Hematopoietic multipotent progenitor cell (in vitro differentiated cells): ENCODE measurements at regions not wholly inside any gene's neighbourhood (a gene's known extent, or its start where the extent isn't known, plus 50 kb on each side); places are given as distances from the start of the nearest gene placed in this dataset.

Source experiments
- DNase-seq, 3 donors: peaks; one replicate each; pipeline ENCODE4 v3.0.0-alpha.2; 2011 to 2015; ENCODE audit warnings: low read depth in 2 of 3, low spot score in 2 of 3

DNA sequence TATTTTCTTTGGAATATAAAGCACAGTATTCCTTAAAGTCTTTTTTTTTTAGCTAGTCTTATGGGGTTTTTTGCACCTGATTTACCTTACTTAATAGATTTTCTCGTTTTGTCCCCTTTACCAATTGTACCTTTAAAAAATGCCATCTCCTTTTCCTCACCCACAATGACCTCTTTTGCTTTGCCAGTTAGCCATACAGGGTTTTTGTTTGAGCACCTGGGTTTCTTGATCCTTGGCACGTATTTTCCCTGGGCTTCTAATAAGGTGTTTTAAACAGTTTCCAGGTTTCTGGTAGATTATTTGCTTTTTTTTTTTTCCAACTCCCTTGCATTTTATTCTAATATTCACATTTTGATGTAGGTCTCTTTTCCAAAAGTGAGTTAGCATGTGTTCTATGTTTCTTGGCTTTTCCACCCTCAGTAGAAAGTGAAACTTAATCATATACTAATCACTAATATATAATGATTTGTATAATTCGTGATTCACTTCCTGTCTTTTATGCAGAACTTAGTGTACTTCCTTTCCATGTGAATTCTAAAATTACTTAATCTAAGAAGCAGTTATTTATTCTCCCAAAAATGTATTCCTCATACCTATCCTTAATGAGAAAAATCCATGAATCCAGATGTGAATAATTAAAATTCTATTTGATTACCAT lies 673.9 kb upstream of the RGMB start:
- no peak for DNase-seq

DNA sequence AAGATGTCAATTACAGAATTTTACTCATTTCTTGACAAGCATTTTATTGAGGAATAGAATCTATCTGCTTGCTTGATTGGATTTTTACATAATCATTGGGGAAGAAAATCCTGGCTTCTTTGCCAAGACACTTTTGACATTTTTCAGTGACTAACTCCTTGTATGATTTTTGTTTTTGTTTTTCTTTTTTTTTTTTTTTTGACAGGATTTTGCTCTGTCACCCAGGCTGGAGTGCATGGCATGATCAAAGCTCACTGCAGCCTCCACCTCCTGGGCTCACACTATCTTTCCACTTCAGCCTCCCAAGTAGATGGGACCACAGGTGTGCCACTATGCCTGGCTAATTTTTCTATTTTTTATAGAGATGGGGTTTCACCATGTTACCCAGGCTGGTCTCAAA lies 672.3 kb upstream of the RGMB start:
- no peak for DNase-seq

DNA sequence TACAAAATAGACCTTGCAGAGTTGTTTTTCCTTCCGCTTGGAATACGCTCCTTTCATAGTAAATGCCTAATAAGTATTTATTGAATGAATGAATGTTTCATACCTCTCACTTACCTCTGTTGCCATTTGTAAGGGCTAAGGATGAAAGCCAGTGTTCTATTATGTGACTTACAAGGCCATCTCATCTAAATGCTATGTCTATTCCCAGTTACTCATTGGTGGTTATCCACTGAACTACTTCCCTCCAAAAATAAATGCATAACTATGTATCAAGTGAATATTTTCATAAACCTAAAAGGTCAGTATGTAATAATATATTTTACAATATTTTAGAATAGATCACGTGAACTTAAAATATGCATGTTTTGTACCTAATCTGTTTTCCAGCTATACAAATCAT lies 670.5 kb upstream of the RGMB start:
- no peak for DNase-seq

DNA sequence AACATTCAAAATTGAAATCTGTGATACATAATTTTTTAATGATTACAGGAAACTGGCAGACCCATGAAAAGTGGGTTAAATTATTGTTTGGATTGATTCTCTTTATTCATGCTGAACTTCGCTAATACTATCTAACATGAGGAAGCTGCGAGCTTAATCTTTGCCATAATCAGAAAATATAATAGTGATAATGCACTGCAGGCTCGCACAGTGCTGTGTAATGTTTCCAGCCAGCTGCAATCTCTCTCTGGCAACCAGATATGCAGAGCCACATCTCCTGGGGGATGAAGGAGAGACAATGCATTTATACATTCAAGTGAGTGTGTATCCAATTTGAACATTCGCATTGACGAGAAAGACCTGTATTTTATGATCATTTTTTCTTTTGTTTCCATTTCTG lies 669.7 kb upstream of the RGMB start:
- DNase-seq = no peak

DNA sequence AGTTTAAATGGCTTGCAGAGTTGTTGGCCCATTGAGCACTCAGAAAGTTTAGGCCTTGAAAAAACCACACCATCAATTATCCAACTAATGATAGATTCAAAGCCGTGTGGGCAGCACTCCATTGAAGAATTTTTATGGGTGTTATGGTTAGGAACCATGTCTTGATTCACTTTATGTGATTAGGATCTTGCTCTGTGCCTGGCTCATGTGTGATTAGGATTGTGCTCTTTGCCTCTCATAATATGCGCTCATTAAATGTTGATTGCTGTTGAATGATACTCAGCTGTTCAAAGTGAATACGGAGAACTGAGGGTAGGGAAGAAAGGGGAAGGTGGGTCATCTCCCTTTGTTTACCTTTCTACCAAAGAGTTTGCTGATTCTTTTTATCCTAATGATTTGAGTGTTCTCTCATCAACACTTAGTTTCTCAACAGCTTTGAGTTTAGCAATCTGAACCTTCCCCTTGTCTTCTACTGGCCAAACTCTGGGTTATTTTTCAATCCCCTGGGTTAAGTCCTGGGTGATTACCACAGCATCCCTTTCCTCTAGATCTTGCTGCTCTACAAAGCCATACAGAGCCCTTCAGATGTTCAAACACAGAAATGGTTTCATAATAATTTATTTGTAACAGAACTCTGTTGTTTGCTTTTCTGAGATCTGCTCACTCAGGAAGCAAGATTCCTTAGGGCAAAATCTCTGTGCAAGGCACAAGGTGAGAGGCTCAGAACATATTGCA lies 668.8 kb upstream of the RGMB start:
- no peak for DNase-seq

DNA sequence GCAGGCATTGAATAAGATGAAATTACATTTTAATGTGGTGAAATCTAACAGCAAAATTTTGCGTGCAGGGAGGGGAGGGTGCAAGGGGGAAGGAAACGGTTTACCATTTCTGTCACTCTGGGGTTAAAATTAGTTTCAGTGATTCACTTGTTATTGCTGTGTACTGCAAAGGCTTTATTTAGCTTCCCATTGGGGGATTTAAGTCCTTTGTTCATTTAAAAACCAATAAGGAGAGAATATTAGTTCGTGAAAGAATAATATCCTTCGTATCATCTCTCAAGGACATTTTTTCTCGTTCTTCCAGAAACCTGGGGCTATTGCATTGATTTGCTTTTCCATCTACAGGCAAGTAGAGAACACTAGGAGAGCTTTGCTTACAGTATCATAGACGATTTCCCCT lies 667.8 kb upstream of the RGMB start:
- no peak for DNase-seq

- DNase-seq = no peak
Observed at GRCh38 chr5:98106116-98107031, 667.1 kb upstream of the RGMB start.

DNA sequence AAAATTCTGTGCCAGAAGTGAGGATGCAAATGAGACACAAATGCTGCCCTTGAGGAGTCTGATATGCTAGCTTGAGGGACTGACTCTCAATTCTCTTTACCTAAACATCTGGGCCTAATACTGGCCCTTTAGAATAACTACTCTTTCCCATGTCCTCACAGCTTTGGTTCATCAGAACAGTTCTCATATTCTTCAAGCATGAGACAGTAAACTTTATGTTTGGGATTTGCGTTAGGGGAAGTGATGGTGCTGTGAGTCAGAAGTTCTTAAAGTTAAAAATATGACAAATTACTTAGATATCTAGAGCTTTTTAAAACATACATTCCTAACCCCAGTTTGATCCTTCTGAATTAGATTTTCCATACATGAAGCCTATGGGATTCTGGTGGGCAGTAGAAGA lies 665.0 kb upstream of the RGMB start:
- no peak for DNase-seq

DNA sequence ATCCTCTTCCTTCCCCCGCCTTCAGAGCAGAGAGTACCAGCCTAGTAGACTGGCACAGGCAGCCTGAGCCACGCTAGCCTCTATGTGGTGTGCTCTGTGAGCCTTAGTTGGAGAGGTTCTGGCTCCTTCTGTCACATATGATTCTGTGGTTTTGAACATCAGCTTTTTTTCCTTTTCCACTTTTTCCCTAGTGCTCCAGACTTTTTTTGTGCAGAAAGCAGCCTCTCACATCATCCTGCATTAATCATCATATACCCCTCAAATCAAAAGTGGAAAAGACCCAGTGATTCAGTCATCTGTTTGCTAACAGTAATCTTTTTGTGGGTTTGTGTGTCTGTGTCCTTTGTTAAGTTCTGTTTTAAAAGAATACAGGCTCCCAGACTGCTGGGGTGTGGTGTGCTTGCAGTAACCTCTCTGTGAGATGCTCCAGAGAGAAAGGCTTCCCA lies 663.9 kb upstream of the RGMB start:
- DNase-seq = no peak

DNA sequence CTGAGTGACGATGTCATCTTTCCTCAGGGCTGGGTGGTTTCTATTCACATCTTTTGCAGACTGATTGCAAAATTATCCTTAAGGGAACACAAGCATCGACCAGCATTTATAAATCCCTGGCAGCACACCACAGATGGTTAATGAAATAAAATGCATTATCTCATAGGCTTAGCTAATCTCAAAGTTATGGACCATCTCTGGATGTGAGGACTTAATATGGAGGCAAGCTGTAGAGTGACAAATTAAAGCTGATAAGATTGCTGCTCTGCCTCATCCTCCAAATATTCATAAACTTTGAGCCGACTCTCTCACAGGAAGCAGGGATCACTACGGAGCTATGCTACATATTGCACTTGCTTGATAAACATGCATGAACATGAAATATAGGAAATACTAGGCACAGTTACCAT lies 663.2 kb upstream of the RGMB start:
- no peak for DNase-seq

GRCh38 chr5:98110791-98111190 lies 662.7 kb upstream of the RGMB start:
- no peak for DNase-seq

- DNase-seq = no peak
Observed at GRCh38 chr5:98111686-98112085, 661.8 kb upstream of the RGMB start.

GRCh38 chr5:98121036-98121936 lies 652.2 kb upstream of the RGMB start:
- DNase-seq = no peak

DNA sequence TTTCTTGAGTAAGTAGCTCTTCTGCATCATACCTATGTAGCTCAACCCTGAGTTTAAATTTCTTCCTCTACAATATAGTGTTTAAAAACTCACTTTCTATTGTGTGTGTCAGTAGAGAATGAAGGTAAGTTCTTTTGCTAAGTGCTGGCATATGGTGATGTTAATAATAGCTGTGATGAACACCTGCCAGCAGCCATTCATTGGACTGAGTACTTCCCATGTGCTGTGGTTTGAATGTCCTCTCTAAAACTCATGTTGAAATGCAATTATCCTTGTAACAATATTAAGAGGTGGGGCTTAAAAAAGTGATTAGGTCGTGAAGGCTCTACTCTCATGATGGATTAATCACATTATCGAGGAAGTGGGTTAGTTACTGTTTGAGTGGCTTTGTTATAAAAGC lies 645.2 kb upstream of the RGMB start:
- DNase-seq = no peak

DNA sequence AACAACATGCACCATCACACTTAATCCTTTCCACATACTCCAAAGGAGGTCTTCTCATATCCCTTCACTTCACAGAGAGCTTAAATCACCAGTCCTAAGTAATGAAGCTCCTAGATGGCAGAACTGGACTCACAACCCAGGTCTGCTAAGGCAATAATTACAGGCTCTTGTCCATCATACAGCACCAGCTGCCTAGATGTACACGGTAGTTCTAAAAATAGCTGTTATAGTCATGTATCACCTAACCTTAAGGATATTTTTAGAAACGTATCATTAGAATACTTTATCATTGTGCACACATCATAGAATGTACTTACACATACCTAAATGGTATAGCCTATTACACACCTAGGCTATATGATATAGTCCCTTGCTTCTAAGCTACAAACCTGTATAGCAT lies 644.6 kb upstream of the RGMB start:
- no peak for DNase-seq

DNA sequence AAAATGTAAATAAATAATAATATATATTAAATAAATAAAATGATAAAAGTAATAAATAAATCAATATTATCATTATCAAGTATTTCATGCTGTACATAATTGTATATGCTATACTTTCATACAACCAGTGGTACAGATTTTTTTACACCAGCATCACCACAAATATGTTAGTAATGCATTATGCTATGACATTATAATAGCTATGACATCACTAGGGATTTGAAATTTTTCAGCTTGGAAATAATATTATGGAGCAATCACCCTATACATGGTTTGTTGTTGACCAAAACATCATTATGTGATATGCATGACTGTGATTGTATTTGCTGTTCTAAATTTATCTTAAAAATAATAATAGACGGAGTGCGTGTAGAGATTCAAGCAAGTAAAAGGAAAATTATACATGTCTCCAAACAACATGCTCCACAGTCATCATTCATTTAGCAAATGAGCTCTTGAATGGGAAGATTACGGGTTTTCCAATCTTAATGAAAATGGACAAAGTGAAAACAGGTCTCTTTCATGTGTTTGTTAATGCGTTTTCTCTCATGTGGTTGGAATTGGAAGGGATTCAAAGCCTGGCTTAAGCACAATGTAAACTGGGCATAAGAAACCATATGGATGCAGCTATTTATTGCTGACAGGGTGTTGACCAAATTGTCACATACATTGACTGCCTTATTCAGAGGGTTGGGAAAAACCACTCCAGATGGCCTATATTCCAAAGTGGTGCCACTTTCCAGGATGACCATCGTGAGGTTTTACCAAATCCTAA lies 643.0 kb upstream of the RGMB start:
- no peak for DNase-seq

GRCh38 chr5:98144116-98144515 lies 629.3 kb upstream of the RGMB start:
- DNase-seq = no peak

GRCh38 chr5:98144710-98145109 lies 628.8 kb upstream of the RGMB start:
- no peak for DNase-seq

DNA sequence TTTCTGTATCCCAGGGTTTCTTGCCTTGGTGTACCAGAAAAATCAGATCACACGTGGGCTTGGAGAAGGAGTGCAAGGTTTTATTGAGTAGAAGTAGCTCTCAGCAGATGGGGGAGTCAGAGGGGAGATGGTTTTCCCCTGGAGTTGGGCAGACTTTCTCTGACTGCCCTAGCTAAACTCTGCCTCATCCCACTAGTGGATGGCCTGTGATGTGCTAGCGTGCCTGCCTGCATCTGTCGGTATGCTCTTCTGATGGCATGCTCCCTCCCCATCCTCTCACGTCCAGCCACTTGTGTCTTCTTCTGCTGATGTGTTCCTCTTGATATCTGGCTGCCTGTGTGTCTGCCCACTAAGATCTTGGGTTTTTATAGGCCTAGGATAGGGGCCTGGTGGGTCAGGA lies 616.1 kb upstream of the RGMB start:
- no peak for DNase-seq

DNA sequence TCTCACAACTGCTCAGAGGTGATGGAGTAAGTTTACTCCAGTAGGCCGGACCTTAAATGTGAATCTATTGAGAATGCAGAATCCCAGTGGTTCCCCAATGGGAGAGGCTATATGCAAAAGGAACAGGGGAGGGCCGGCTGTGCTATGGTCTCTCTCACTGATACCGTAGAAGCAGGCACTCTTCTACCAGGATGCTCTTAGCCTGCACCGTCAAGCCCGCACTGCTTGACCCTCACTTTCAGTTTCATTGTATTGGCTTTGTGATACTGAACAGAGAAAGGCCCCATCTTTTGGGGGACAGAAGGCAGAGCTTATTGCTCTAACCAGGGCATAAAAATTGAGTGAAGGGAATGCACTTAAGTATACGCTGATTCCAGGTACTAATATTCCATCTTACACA lies 615.0 kb upstream of the RGMB start:
- no peak for DNase-seq
